GM23338 (cell line): ENCODE measurements at regions not wholly inside any gene's neighbourhood (a gene's known extent, or its start where the extent isn't known, plus 50 kb on each side); places are given as distances from the start of the nearest gene placed in this dataset.

Experiments
- CREB1 ChIP-seq: fragments of 250-450 bp; sonication (Bioruptor Pico); IDR thresholded peaks from 2 replicates; pipeline ENCODE4 v1.5.0; 2020; ENCODE audit warnings: low read depth, mild to moderate bottlenecking, moderate library complexity
- CTCF ChIP-seq, 2 experiments: fragments of 200-600 bp in 1 of 2; sonication (generic) in 1 of 2; conservative IDR thresholded peaks; 2 replicates each; pipeline versions ENCODE4 v1.5.1 to v1.6.1; 2016 to 2017; ENCODE audit warnings: antibody characterized with exemption in 2 of 2, low read depth in 2 of 2, mild to moderate bottlenecking in 2 of 2, moderate library complexity in 1 of 2
- ETS1 ChIP-seq: IDR thresholded peaks from 2 replicates; pipeline ENCODE4 v1.6.1; 2016; ENCODE audit warnings: antibody characterized with exemption
- EZH2 ChIP-seq: fragments of 200-600 bp; sonication (generic); IDR thresholded peaks from one replicate; pipeline ENCODE4 v1.8.0; 2017; ENCODE audit warnings: antibody characterized with exemption, mild to moderate bottlenecking, low read depth; ENCODE audit not compliant: unreplicated experiment
- EZH2phosphoT487 ChIP-seq: fragments of 200-600 bp; sonication (generic); IDR thresholded peaks from one replicate; pipeline ENCODE4 v1.8.1; 2018; ENCODE audit warnings: antibody characterized with exemption; ENCODE audit not compliant: unreplicated experiment
- JUNB ChIP-seq: IDR thresholded peaks from one replicate; pipeline ENCODE4 v1.6.1; 2016; ENCODE audit warnings: antibody characterized with exemption; ENCODE audit not compliant: unreplicated experiment
- NANOG ChIP-seq: IDR thresholded peaks from 2 replicates; pipeline ENCODE4 v1.6.1; 2016; ENCODE audit warnings: antibody characterized with exemption, borderline replicate concordance
- POLR2AphosphoS5 ChIP-seq: IDR thresholded peaks from 2 replicates; pipeline ENCODE4 v1.6.1; 2016; ENCODE audit warnings: antibody characterized with exemption, low read depth
- STAT1 ChIP-seq: IDR thresholded peaks from one replicate; pipeline ENCODE4 v1.6.1; 2016; ENCODE audit warnings: antibody characterized with exemption; ENCODE audit not compliant: unreplicated experiment
- ZNF114 ChIP-seq: fragments of 250-450 bp; sonication (Bioruptor Pico); IDR thresholded peaks from 2 replicates; pipeline ENCODE4 v1.5.0; 2020; ENCODE audit warnings: mild to moderate bottlenecking, moderate library complexity
- TF ChIP-seq, protein P1 (sequence below): IDR thresholded peaks from one replicate; pipeline ENCODE4 v1.6.1; 2018; ENCODE audit warnings: antibody characterized with exemption; ENCODE audit not compliant: unreplicated experiment

DNA sequence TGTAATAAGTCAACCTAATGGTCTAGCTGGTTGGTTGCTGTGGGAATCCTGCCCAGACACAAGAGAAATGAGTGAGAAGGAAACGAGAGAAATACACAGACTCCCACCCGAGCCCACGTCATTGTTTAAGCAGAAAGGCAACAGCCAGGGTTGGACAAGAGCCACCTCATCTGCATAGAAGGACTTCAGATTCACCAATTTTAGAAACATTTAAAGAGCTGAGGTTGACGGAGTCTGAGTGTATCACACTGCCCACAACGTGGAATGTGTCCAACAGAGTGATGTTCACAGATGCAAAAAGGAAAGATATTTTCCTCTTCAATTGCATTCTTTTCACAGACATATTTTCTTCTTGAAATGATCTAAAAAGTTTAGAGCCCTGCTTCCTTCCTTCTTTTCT, 349.5 kb downstream of the AGTPBP1 start:
- no peak for TF ChIP-seq CTCF (conservative IDR thresholded peaks at IDR 0.05; ENCODE audit: low read depth in 2 of 2)
- TF ChIP-seq, protein P1, sequence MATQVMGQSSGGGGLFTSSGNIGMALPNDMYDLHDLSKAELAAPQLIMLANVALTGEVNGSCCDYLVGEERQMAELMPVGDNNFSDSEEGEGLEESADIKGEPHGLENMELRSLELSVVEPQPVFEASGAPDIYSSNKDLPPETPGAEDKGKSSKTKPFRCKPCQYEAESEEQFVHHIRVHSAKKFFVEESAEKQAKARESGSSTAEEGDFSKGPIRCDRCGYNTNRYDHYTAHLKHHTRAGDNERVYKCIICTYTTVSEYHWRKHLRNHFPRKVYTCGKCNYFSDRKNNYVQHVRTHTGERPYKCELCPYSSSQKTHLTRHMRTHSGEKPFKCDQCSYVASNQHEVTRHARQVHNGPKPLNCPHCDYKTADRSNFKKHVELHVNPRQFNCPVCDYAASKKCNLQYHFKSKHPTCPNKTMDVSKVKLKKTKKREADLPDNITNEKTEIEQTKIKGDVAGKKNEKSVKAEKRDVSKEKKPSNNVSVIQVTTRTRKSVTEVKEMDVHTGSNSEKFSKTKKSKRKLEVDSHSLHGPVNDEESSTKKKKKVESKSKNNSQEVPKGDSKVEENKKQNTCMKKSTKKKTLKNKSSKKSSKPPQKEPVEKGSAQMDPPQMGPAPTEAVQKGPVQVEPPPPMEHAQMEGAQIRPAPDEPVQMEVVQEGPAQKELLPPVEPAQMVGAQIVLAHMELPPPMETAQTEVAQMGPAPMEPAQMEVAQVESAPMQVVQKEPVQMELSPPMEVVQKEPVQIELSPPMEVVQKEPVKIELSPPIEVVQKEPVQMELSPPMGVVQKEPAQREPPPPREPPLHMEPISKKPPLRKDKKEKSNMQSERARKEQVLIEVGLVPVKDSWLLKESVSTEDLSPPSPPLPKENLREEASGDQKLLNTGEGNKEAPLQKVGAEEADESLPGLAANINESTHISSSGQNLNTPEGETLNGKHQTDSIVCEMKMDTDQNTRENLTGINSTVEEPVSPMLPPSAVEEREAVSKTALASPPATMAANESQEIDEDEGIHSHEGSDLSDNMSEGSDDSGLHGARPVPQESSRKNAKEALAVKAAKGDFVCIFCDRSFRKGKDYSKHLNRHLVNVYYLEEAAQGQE, result no peak
- no peak for TF ChIP-seq EZH2phosphoT487
- no peak for TF ChIP-seq POLR2AphosphoS5
- no peak for TF ChIP-seq EZH2
- no peak for TF ChIP-seq ZNF114
- TF ChIP-seq JUNB, result no peak
- no peak for TF ChIP-seq ETS1
- TF ChIP-seq NANOG, result no peak
- TF ChIP-seq STAT1, result no peak
- no peak for TF ChIP-seq CREB1 (CRISPR knock-in tag)
